NCI-H1930 (cell line): ENCODE measurements at regions not wholly inside any gene's neighbourhood (a gene's known extent, or its start where the extent isn't known, plus 50 kb on each side); places are given as distances from the start of the nearest gene placed in this dataset.

Source experiments
- DNase-seq, 2 experiments: peaks; one replicate each; lab custom pipeline; 2025; lab: John Stamatoyannopoulos, UW

DNA sequence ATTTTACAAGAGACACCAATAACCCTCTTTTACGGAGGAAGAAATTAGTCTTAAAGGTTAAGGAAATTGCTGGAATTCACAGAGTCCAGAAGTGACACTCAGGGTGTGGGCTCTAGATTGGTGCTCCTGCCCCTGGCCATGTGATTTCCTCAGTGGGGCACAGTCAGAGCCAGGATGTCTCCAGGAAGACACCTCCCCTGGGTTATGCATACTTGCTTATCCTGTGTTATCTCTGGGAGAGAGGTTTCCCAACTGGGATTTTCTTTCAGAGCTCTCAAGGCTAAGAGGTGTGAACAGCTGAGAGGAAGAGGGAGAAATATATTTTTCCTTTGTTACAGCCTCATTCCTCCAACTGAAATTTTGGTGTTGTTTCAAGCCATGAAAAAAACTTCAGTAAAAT, 125.6 kb upstream of the CELF4 start:
- no peak for DNase-seq

DNA sequence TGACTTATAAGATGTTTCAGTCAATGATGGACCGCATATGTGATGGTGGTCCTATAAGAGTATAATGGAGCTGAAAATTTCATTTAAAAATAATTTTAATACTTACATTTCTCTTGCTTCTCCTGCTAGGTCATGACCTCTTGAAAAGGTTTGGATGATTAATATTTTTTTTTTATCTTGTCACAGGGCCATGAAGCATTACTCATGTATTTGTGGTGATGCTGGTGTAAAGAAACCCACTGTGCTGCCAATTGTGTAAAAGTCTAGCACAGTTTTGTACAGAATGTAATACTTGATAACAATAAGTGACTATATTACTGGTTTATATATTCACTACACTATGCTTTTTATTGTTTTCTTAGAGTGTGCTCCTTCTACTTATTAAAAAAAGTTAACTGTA, 124.2 kb upstream of the CELF4 start:
- no peak for DNase-seq

GRCh38 chr18:37684590-37684989, 119.0 kb upstream of the CELF4 start:
- DNase-seq, result no peak

GRCh38 chr18:37684183-37684582, 118.6 kb upstream of the CELF4 start:
- no peak for DNase-seq

DNA sequence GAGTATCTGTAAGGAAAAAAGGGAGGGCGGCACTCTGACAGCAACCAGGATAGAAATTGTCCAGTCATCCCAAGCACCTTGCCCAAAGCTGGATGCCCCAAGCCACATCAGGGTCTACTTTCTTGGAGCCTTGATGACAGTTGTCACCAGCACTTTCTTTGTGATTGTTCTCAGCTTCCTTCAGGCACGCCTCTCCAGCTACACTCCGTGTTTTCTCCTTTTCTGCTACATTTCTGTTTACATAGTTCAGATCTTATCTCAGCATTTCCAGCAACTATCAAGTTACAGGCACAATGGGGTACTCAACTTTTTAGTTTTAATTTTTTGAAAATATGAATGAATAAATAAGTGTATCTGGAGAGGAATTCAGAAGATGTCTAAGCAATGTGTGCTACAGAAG, 115.3 kb upstream of the CELF4 start:
- DNase-seq, result no peak

GRCh38 chr18:37676276-37676675, 110.7 kb upstream of the CELF4 start:
- no peak for DNase-seq

- DNase-seq, result no peak
Observed at GRCh38 chr18:37675699-37676098, 110.1 kb upstream of the CELF4 start.

DNA sequence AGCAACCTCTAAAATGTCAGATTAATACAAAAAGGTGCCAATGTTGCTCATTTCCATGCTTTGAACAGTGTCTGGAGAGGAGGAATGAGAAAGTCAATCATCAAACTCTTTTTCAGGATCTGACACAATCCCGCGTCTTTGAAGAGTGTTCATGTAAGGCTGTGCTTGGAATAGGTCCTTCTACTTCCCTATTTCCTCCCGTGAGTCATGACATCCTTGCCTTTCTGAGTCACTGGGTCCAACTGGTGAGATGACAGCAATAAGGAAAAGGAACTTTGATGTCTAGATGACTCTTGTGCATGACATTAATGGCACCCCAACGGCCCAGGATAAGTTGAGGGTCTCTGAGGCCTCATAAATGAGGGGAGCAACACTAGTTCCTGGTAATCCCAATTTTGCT, 109.0 kb upstream of the CELF4 start:
- DNase-seq, result no peak

DNA sequence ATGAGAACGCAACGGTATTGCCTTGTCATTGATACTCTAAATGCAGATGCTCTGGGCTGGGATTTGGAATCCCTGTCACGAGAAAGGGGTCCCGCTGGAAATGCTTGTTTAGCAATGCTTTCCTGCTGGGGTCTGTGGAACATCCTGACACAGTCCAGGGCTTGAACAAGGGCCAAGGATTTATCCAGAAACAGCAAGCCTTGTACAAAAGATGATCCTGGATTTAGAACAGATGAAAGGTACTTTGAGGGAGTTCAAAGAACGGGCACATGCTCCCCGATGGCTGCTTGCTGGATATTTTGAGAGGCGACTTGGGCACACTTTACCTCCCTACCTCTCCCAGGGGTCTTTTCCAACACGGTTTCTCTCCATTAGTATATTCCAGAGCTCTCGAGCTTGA, 108.1 kb upstream of the CELF4 start:
- DNase-seq, result no peak

DNA sequence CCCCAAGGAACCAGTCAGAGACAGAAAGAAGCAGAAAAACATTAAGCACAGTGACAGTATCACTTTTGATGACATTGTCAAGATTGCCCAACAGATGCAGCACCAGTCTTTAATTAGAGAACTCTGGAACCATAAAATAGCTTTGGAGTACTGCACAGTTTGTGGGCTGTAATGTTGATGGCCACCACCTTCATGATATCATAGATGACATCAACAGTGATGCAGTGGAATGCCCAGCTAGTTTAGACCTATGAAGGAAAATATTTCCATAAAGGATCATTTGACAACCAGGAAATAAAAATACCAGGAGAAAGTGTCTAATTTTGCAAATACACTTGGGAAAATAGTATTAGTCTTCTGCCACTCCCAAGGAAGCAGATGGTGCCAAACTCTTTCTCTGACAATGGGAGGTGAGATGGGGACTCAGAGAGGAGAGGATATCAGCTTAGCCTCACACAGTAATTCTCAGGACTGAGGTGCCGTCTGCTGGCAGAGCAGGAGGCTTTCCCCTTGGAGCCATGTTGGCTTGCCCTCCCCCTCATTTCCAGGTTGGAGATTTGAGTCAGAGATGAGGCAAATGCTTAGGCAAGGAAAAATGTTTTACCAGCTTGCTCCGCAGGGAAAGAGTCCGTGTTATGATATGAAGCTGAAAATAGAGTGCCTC, 107.5 kb upstream of the CELF4 start:
- no peak for DNase-seq

DNA sequence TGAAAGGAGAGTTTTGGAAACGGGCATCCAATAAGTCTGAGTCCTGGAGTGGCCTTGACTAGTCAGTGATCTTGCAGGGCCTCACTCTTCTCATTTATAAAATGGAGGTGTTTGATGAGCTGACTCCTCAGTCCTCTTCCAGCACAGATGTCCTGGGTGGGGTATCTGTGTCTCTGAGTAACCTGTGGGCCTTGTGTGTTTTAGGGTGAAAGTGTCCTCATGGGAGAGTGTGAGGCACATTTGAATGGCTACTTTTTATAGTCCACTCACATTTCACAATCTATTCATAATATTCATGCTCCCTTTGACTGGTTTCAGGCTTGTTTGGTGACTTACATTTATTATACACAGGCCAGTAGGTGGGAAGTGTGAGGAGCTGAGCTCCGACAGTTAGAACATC, 106.4 kb upstream of the CELF4 start:
- DNase-seq, result no peak

- no peak for DNase-seq
Observed at GRCh38 chr18:37671530-37671929, 105.9 kb upstream of the CELF4 start.

DNA sequence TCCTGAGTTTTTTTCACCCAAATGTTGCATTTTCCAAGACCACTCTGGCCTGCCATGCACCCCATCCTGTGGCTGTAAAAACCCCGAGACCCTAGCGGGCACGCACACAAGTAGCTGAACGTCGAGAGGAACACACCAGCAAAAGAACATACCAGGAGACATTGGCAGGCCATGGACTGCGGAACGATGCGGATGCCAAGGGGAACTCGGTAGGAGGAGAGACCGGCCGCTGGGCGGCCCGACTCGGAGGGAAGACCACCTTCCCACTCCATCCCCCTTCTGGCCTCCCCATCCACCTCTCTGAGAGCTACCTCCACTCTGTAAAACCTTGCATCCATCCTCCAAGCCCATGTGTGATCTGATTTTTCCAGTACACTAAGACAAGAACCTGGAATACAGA, 105.5 kb upstream of the CELF4 start:
- DNase-seq, result no peak

GRCh38 chr18:37669991-37670534, 104.5 kb upstream of the CELF4 start:
- DNase-seq, result no peak

DNA sequence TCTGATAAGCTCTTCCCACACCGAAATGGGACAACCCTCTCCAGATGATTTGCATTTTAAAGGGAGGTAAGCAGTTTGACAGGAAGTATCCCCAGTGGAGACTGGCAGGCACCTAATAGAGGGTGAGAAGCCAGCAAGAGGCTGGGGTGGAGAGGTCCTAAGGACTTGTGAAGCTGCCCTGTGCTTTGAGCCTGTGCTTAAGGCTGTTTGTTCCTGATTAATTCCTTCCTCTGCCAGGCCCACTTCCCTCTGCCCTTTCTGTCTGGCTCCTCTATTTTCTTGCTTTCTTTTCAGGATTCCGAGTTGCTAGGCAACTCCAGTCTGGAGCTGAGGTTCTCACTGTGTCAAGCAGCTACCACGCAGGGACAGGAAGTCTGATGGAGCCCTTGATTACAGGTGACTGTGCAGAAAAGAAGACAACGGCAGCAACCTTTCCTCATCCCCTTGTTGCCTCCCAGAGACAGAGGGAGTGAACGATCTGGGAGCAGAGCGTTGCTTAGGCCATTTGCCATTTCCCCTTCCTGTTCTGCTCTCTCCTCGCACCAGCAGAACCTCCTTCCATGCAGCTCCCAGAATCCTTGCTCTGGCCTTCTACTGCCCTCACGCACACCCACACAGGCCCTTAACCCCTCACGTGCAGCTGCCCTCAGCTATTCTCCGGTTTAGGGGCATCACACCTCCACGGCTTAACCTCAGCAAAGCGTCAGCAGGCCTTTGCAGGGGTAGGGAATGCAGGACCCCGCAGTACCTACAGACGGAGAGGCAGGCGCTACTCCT, 103.6 kb upstream of the CELF4 start:
- no peak for DNase-seq

DNA sequence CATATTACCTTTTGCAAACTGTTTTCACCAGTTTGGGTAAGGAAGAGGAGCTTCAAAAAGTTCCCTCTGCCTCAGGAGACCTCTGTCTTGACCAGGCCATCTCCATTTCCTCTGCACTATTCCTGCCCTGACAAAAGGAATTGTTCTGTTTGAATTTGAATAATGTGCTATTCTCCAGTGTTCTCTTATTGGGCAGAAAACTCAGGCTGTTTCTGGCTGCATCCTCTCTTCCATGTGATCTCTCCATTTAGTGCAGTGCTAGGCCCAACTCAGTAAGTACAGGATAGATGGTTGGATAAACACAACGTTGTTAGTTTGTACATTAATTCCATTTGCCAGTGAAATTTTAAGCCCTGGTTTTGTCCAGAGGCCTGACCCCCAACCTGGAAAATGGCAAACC, 102.2 kb upstream of the CELF4 start:
- no peak for DNase-seq

- no peak for DNase-seq
Observed at GRCh38 chr18:37666991-37667390, 101.4 kb upstream of the CELF4 start.

DNA sequence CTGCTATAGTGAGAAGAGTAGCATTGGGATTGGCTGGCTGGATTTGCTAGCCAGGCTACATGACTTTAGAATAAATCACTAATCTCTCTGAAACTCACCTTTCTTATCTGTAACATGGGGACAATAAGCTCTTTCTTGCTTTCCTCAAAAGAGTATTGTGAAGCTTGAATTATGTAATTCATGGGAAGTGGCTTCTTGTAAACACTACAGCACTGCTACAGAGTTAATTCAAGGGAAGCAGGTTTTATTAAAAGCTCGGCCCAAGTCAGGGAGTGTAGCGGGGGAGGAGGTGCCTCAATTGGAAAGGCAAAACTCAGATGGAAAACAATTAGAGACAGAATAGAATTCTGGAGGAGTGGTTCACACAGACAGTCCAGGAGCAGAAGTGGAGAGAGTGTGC, 100.9 kb upstream of the CELF4 start:
- no peak for DNase-seq

GRCh38 chr18:37665346-37665745, 99.7 kb upstream of the CELF4 start:
- no peak for DNase-seq

- DNase-seq, result no peak
Observed at GRCh38 chr18:37663446-37663845, 97.8 kb upstream of the CELF4 start.

DNA sequence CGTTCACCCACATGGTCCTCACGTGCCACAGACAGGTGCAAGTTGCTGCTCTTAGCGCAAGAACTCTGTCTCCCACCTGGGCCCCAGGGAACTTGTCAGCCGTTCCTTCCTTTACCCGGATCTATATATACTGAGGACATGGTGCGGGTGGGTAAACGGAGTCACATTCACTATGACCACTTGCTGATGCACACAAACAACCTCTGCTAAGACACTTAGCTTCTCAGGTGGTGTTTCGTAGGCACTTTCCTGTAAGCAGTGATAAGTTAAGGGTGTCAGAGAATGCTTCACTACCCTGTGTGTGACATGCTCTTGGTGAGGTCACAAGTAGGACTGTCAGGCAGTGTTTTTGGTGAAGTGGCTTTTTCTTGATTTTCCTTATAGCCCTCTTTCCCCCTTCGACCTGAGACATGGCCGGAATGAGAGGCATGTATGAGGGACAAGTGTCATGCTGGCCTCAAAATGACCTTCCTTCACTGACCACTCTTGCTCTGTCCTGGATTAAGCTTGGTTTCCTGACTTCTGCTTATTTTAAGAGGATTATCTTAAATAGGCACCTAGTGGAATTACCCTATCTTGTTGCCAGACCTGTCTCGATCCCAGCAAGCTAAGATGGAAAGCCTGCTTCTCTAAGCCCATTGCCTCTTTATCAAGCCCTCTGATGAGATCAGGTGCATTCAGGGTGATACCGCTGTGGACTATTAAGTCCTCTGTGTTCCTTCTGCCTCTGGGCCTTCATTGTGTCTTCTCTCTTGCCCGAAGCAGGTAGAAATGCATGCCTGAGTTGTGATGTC, 97.1 kb upstream of the CELF4 start:
- DNase-seq, result no peak

DNA sequence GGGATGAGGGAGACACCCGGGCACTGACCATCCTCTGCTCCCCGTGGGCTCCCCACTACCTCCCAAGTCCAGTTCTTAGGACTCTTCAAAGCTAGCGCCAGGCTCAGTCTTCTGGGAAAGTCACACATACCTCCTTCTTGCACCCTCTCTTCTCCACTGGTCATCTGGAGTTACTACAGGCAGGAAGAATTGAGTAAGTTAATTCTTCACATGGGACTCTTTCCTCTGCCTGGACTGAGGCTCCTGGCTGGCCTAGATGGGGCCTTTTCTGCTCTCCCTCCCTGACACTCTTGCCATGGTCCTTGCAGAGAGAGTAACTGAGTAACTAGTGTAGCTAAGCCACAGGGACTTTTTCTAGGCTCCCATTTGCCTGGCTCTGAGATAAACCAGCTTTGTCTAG, 96.5 kb upstream of the CELF4 start:
- no peak for DNase-seq

GRCh38 chr18:37661478-37661877, 95.9 kb upstream of the CELF4 start:
- DNase-seq, result no peak
